Body of pancreas (tissue), 4 donors: ENCODE measurements at regions not wholly inside any gene's neighbourhood (a gene's known extent, or its start where the extent isn't known, plus 50 kb on each side); places are given as distances from the start of the nearest gene placed in this dataset.

Experiments used
- CTCF ChIP-seq, 7 experiments: fragments of 450-650 bp in 4 of 7; fragments of 200-600 bp in 3 of 7; sonication (generic) in 3 of 7; IDR thresholded peaks; one replicate each; pipeline ENCODE4 v1.5.1; 2016 to 2019; ENCODE audit warnings: antibody characterized with exemption in 7 of 7
- POLR2A ChIP-seq, 3 donors: fragments of 450-650 bp; IDR thresholded peaks; one replicate each; pipeline ENCODE4 v1.6.1; 2016; ENCODE audit warnings: antibody characterized with exemption in 3 of 3, mild to moderate bottlenecking in 2 of 3

- TF ChIP-seq CTCF (IDR thresholded peaks at IDR 0.05) (no peak), POLR2A (IDR thresholded peaks at IDR 0.05) (no peak)
These were observed 991.5 kb downstream of the PCDH18 start for GRCh38 chr4:136540747-136541146.
